ENCODE measurements at regions not wholly inside any gene's neighbourhood (a gene's known extent, or its start where the extent isn't known, plus 50 kb on each side); places are given as distances from the start of the nearest gene placed in this dataset.
A peak's percentile ranks its signal among the peaks of the same experiment; 100 is the strongest.

GRCh38 chr18:76258209-76258608 lies 236.8 kb downstream of the ZNF516 start:
- Histone ChIP-seq H3K27ac (no peak overlapping the region), H3K4me1 (no peaks in the 10 kb centered on the region), H3K27me3 (ENCODE audit: insufficient read depth in 3 of 3, low read length in 2 of 3) (peaks cover 0 to 32% (median 8%) of the 10 kb centered on the region in 3 donors), H3K9me3 (no peaks in the 10 kb centered on the region), H3K36me3 (ENCODE audit: insufficient read depth in 1 of 2, low read depth in 1 of 2) (no peaks in the 10 kb centered on the region), H3K4me3 (no peak overlapping the region)
- TF ChIP-seq CTCF (IDR thresholded peaks at IDR 0.05), result no peak
- WGBS, 3 donors, result 54 to 58% (median 55%) methylated on average over 2 of the region's 2 CpGs
- ATAC-seq, result no peak
- no peak for DNase-seq
- intact Hi-C loops (cut with DNase I), result no loop called here

GRCh38 chr18:76255070-76255683 lies 239.9 kb downstream of the ZNF516 start:
- no peak for TF ChIP-seq CTCF (IDR thresholded peaks at IDR 0.05)
- H3K4me3 ChIP-seq, result no peak overlapping the region
- ATAC-seq (no peak), DNase-seq (no peak)
- 90 to 92% (median 92%) methylated on average over 23 of the region's 23 CpGs for WGBS, 3 donors
- H3K27me3 ChIP-seq (ENCODE audit: insufficient read depth in 3 of 3, low read length in 2 of 3), result peaks cover 0 to 15% (median 4%) of the 10 kb centered on the region in 3 donors
- H3K9me3 ChIP-seq, result no peaks in the 10 kb centered on the region
- H3K4me1 ChIP-seq, result no peaks in the 10 kb centered on the region
- intact Hi-C loops (cut with DNase I), result no loop called here
- H3K36me3 ChIP-seq (ENCODE audit: insufficient read depth in 1 of 2, low read depth in 1 of 2), result no peaks in the 10 kb centered on the region
- no peak overlapping the region for H3K27ac ChIP-seq

GRCh38 chr18:76252880-76253279 lies 242.2 kb downstream of the ZNF516 start:
- no peak overlapping the region for H3K27ac ChIP-seq
- peak; percentile 19 for TF ChIP-seq CTCF (IDR thresholded peaks at IDR 0.05)
- 43 to 47% (median 46%) methylated on average over 3 of the region's 3 CpGs for WGBS, 3 donors
- H3K9me3 ChIP-seq, result no peaks in the 10 kb centered on the region
- no peaks in the 10 kb centered on the region for H3K27me3 ChIP-seq (ENCODE audit: insufficient read depth in 3 of 3, low read length in 2 of 3)
- DNase-seq, result no peak
- H3K36me3 ChIP-seq (ENCODE audit: insufficient read depth in 1 of 2, low read depth in 1 of 2), result no peaks in the 10 kb centered on the region
- no peak overlapping the region for H3K4me3 ChIP-seq
- ATAC-seq, result no peak
- no peaks in the 10 kb centered on the region for H3K4me1 ChIP-seq
- intact Hi-C loops (cut with DNase I), result no loop called here

GRCh38 chr18:76252139-76252538 lies 242.9 kb downstream of the ZNF516 start:
- H3K36me3 ChIP-seq (ENCODE audit: insufficient read depth in 1 of 2, low read depth in 1 of 2), result no peaks in the 10 kb centered on the region
- intact Hi-C loops (cut with DNase I), result no loop called here
- no peak overlapping the region for H3K27ac ChIP-seq
- H3K27me3 ChIP-seq (ENCODE audit: insufficient read depth in 3 of 3, low read length in 2 of 3), result no peaks in the 10 kb centered on the region
- no peaks in the 10 kb centered on the region for H3K4me1 ChIP-seq
- no peaks in the 10 kb centered on the region for H3K9me3 ChIP-seq
- 65 to 83% (median 66%) methylated on average over 2 of the region's 2 CpGs for WGBS, 3 donors
- DNase-seq, result no peak
- TF ChIP-seq CTCF (IDR thresholded peaks at IDR 0.05), result no peak
- H3K4me3 ChIP-seq, result no peak overlapping the region
- ATAC-seq, result no peak

- intact Hi-C loops (cut with DNase I), result no loop called here
- DNase-seq (no peak), ATAC-seq (no peak)
- Histone ChIP-seq H3K27me3 (ENCODE audit: insufficient read depth in 3 of 3, low read length in 2 of 3) (no peaks in the 10 kb centered on the region), H3K9me3 (no peaks in the 10 kb centered on the region), H3K36me3 (ENCODE audit: insufficient read depth in 1 of 2, low read depth in 1 of 2) (no peaks in the 10 kb centered on the region), H3K27ac (no peak overlapping the region), H3K4me1 (no peaks in the 10 kb centered on the region), H3K4me3 (no peak overlapping the region)
- no peak for TF ChIP-seq CTCF (IDR thresholded peaks at IDR 0.05)
- WGBS, 3 donors, result 64 to 67% (median 65%) methylated on average over 11 of the region's 11 CpGs
Observed at GRCh38 chr18:76251691-76252090, 243.4 kb downstream of the ZNF516 start.

Measured in psoas muscle (tissue), 7 donors.